ENCODE measurements at regions not wholly inside any gene's neighbourhood (a gene's known extent, or its start where the extent isn't known, plus 50 kb on each side); places are given as distances from the start of the nearest gene placed in this dataset.
"Not testable (repeated sequence)": the region's sequence is repeated elsewhere in the genome, so short reads cannot be mapped to it uniquely, and the experiment has no call there.

DNA sequence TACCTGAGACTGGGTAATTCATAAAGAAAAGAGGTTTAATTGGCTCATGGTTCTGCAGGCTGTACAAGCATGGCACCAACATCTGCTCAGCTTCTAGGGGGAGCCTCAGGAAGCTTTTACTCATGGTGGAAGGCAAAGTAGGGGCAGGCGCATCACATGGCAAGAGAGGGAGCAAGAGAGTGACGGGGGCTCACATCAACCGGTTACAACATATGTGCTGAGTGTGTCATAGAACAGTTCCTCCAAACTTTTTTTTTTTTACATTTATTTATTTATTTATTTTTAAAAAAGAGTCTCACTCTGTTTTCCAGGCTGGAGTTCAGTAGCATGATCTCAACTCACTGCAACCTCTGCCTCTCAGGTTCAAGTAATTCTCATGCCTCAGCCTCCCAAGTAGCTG is 143.8 kb downstream of the SMIM20 start:
- H3K79me2 ChIP-seq (ENCODE audit: control insufficient read depth, insufficient read depth, low read length, unreplicated experiment); H3K27ac ChIP-seq (ENCODE audit: low read depth, low read length); H3K27me3 ChIP-seq (ENCODE audit: insufficient read depth, low read length); H2AFZ ChIP-seq (ENCODE audit: low read length, unreplicated experiment); H3K36me3 ChIP-seq (ENCODE audit: insufficient read depth, low read length); H3K4me1 ChIP-seq (ENCODE audit: control insufficient read depth, insufficient read depth, low read length, unreplicated experiment); H3K4me3 ChIP-seq (ENCODE audit: low read depth, low read length): not testable (repeated sequence)

DNA sequence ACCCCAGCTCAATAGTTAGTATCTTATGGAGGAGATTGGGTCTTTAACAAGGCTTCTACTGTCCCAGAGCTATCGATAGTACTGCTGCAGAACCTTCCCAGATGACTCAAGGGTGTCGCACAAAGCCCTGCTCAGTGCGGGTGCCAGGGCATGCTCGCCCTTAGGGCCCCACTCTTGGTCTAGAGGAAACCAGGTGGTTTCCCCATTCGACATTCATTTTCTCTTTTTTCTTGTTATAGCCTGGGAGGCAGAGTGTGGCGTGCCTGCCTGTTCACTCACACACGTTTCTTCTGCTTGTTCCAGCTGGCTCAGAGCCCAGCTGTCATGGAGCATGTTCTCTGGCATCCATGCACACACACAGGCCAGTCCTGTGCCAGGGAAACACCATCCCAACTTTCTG is 144.5 kb downstream of the SMIM20 start:
- H3K79me2 ChIP-seq (ENCODE audit: control insufficient read depth, insufficient read depth, low read length, unreplicated experiment) = no peaks in the 10 kb centered on the region
- no peaks in the 10 kb centered on the region for H3K4me1 ChIP-seq (ENCODE audit: control insufficient read depth, insufficient read depth, low read length, unreplicated experiment)
- no peaks in the 10 kb centered on the region for H3K27me3 ChIP-seq (ENCODE audit: insufficient read depth, low read length)
- H2AFZ ChIP-seq (ENCODE audit: low read length, unreplicated experiment) = no peak overlapping the region
- H3K36me3 ChIP-seq (ENCODE audit: insufficient read depth, low read length) = no peaks in the 10 kb centered on the region
- no peak overlapping the region for H3K4me3 ChIP-seq (ENCODE audit: low read depth, low read length)
- H3K27ac ChIP-seq (ENCODE audit: low read depth, low read length) = no peak overlapping the region

- Histone ChIP-seq H2AFZ (ENCODE audit: low read length, unreplicated experiment) (no peak overlapping the region), H3K79me2 (ENCODE audit: control insufficient read depth, insufficient read depth, low read length, unreplicated experiment) (no peaks in the 10 kb centered on the region), H3K36me3 (ENCODE audit: insufficient read depth, low read length) (no peaks in the 10 kb centered on the region), H3K4me3 (ENCODE audit: low read depth, low read length) (no peak overlapping the region), H3K4me1 (ENCODE audit: control insufficient read depth, insufficient read depth, low read length, unreplicated experiment) (no peaks in the 10 kb centered on the region), H3K27me3 (ENCODE audit: insufficient read depth, low read length) (no peaks in the 10 kb centered on the region), H3K27ac (ENCODE audit: low read depth, low read length) (no peak overlapping the region)
Measured at GRCh38 chr4:26059391-26060154, 145.6 kb downstream of the SMIM20 start.

DNA sequence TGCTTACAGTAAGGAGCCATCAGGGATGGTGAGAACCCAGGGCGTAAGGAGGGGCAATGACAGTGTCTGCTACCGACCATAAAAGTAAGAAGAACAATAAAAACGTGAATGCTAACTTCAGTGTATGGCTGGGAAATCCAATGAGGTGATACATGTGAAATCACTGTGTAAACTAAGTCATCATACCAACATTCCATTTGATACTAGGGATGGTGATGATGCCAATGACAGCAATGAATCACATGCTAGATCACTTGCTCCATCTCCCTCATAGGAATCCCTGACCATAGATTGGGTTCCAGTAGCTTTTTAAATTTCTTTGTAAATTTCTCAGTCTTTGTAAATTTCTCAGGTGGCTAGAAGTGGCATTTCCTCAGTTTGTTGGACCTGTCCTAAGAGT is 146.3 kb downstream of the SMIM20 start:
- no peaks in the 10 kb centered on the region for H3K79me2 ChIP-seq (ENCODE audit: control insufficient read depth, insufficient read depth, low read length, unreplicated experiment)
- no peaks in the 10 kb centered on the region for H3K27me3 ChIP-seq (ENCODE audit: insufficient read depth, low read length)
- no peak overlapping the region for H2AFZ ChIP-seq (ENCODE audit: low read length, unreplicated experiment)
- no peaks in the 10 kb centered on the region for H3K36me3 ChIP-seq (ENCODE audit: insufficient read depth, low read length)
- peaks cover under 1% of the 10 kb centered on the region for H3K4me1 ChIP-seq (ENCODE audit: control insufficient read depth, insufficient read depth, low read length, unreplicated experiment)
- no peak overlapping the region for H3K27ac ChIP-seq (ENCODE audit: low read depth, low read length)
- no peak overlapping the region for H3K4me3 ChIP-seq (ENCODE audit: low read depth, low read length)

DNA sequence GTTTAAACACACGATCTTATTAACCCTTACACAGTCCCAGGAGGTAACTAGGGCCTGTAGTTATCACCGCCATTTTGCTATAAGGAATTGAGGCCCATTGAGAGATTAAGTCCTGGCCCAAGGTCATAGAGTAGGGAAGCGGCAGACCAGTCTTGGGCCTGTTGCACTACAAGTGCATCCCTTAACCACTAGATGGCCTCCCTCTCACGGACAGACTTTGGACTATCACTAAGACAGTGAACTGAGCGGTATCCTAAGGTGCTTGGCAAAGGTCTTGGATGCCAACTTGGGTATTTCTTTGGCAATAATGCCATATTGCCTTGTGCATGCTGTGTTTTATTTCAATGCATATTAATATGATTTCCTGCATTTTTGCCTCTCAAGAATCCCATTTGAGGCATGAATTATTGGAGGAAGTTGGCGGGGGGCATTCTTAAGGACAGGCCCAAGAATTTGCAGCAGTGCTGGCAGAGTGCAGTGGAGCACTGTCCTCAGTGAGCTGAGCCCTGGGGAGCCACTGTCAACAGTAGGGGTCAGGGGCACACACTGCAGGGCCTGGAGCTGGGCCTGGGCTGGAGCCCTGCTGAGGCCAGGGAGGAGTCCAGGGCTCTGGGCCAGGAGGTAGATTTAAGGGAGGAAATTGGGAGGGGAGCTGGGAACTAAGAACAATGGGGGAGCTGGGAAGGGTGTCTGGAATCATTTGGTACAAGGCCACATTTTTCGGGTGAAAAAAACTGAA is 147.4 kb downstream of the SMIM20 start:
- H3K27me3 ChIP-seq (ENCODE audit: insufficient read depth, low read length) = no peaks in the 10 kb centered on the region

GRCh38 chr4:26062215-26062614 is 148.2 kb downstream of the SMIM20 start:
- Histone ChIP-seq H3K4me3 (ENCODE audit: low read depth, low read length) (no peak overlapping the region), H2AFZ (ENCODE audit: low read length, unreplicated experiment) (no peak overlapping the region), H3K27me3 (ENCODE audit: insufficient read depth, low read length) (no peaks in the 10 kb centered on the region), H3K27ac (ENCODE audit: low read depth, low read length) (no peak overlapping the region), H3K79me2 (ENCODE audit: control insufficient read depth, insufficient read depth, low read length, unreplicated experiment) (no peaks in the 10 kb centered on the region), H3K36me3 (ENCODE audit: insufficient read depth, low read length) (no peaks in the 10 kb centered on the region), H3K4me1 (ENCODE audit: control insufficient read depth, insufficient read depth, low read length, unreplicated experiment) (peaks cover 7% of the 10 kb centered on the region)

More for the DNA sequence above, 147.4 kb downstream of the SMIM20 start:
- Histone ChIP-seq H3K4me3 (ENCODE audit: low read depth, low read length) (no peak overlapping the region), H3K4me1 (ENCODE audit: control insufficient read depth, insufficient read depth, low read length, unreplicated experiment) (peaks cover 7% of the 10 kb centered on the region), H2AFZ (ENCODE audit: low read length, unreplicated experiment) (no peak overlapping the region), H3K79me2 (ENCODE audit: control insufficient read depth, insufficient read depth, low read length, unreplicated experiment) (no peaks in the 10 kb centered on the region), H3K36me3 (ENCODE audit: insufficient read depth, low read length) (no peaks in the 10 kb centered on the region), H3K27ac (ENCODE audit: low read depth, low read length) (no peak overlapping the region)

DNA sequence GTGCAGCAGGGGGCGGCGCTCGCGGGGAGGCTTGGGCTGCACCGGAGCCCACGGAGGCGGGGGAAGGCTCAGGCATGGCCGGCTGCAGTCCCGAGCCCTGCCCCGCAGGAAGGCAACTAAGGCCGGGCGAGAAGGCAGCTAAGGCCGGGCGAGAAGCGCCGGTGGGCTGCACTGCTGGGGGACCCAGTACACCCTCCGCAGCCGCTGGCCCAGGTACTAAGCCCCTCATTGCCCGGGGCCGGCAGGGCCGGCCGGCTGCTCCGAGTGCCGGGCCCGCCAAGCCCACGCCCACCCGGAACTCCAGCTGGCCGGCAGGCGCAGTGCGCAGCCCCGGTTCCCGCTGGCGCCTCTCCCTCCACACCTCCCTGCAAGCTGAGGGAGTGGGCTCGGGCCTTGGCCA is 150.0 kb downstream of the SMIM20 start:
- not testable (repeated sequence) for H3K27ac ChIP-seq (ENCODE audit: low read depth, low read length); H3K4me1 ChIP-seq (ENCODE audit: control insufficient read depth, insufficient read depth, low read length, unreplicated experiment); H3K4me3 ChIP-seq (ENCODE audit: low read depth, low read length)

GRCh38 chr4:26065833-26066232 is 151.8 kb downstream of the SMIM20 start:
- no peaks in the 10 kb centered on the region for H3K36me3 ChIP-seq (ENCODE audit: insufficient read depth, low read length)
- peaks cover 7% of the 10 kb centered on the region for H3K4me1 ChIP-seq (ENCODE audit: control insufficient read depth, insufficient read depth, low read length, unreplicated experiment)
- H3K4me3 ChIP-seq (ENCODE audit: low read depth, low read length) = no peak overlapping the region
- H3K27ac ChIP-seq (ENCODE audit: low read depth, low read length) = no peak overlapping the region
- H2AFZ ChIP-seq (ENCODE audit: low read length, unreplicated experiment) = no peak overlapping the region
- no peaks in the 10 kb centered on the region for H3K79me2 ChIP-seq (ENCODE audit: control insufficient read depth, insufficient read depth, low read length, unreplicated experiment)
- no peaks in the 10 kb centered on the region for H3K27me3 ChIP-seq (ENCODE audit: insufficient read depth, low read length)

More for the DNA sequence above, 150.0 kb downstream of the SMIM20 start:
- not testable (repeated sequence) for H3K27me3 ChIP-seq (ENCODE audit: insufficient read depth, low read length); H3K36me3 ChIP-seq (ENCODE audit: insufficient read depth, low read length); H2AFZ ChIP-seq (ENCODE audit: low read length, unreplicated experiment); H3K79me2 ChIP-seq (ENCODE audit: control insufficient read depth, insufficient read depth, low read length, unreplicated experiment)

DNA sequence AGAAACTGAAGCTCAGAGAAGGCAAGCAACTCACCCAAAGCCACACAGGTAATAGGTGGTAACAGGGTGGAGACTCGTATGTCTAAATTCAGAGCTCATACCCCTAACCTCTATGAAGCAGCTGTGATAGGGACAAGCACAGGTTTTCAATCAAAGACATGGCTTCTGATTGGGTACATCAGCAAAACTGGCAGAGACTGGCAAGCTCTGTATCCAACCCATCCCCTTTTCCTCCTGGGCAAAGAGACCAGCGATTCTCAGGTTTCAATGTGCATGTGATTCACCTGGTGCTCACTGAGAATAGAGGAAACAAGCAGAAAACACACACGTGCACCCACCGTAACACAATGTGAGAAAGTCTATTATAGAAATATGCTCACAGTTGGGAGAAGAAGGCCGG is 153.0 kb downstream of the SMIM20 start:
- Histone ChIP-seq H3K27me3 (ENCODE audit: insufficient read depth, low read length) (no peaks in the 10 kb centered on the region), H3K27ac (ENCODE audit: low read depth, low read length) (no peak overlapping the region), H3K36me3 (ENCODE audit: insufficient read depth, low read length) (no peaks in the 10 kb centered on the region), H3K4me3 (ENCODE audit: low read depth, low read length) (no peak overlapping the region), H3K79me2 (ENCODE audit: control insufficient read depth, insufficient read depth, low read length, unreplicated experiment) (no peaks in the 10 kb centered on the region), H3K4me1 (ENCODE audit: control insufficient read depth, insufficient read depth, low read length, unreplicated experiment) (peaks cover 7% of the 10 kb centered on the region), H2AFZ (ENCODE audit: low read length, unreplicated experiment) (no peak overlapping the region)

- Histone ChIP-seq H3K4me3 (ENCODE audit: low read depth, low read length) (no peak overlapping the region), H3K36me3 (ENCODE audit: insufficient read depth, low read length) (no peaks in the 10 kb centered on the region), H3K79me2 (ENCODE audit: control insufficient read depth, insufficient read depth, low read length, unreplicated experiment) (no peaks in the 10 kb centered on the region), H3K27ac (ENCODE audit: low read depth, low read length) (no peak overlapping the region), H3K27me3 (ENCODE audit: insufficient read depth, low read length) (no peaks in the 10 kb centered on the region), H3K4me1 (ENCODE audit: control insufficient read depth, insufficient read depth, low read length, unreplicated experiment) (peaks cover 7% of the 10 kb centered on the region), H2AFZ (ENCODE audit: low read length, unreplicated experiment) (no peak overlapping the region)
Measured at GRCh38 chr4:26069218-26069617, 155.2 kb downstream of the SMIM20 start.

DNA sequence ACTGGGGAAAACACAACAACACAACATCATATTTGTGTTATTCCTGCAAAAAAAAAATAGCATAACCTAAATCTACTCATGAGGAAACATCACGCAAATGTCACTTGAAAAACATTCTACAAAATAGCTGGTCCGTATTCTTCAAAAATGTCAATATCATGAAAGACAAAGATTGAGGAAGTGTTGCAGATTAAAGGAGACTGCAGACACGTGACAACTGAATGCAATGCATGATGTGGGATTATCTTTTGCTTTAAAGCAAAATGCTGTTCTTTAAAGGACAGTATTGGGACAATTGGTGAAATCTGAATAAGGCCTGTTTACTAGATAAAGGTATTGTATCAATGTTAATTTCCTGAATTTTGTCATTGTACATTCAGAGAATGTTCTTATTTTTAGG is 157.7 kb downstream of the SMIM20 start:
- Histone ChIP-seq H3K4me1 (ENCODE audit: control insufficient read depth, insufficient read depth, low read length, unreplicated experiment) (peaks cover 17% of the 10 kb centered on the region), H3K27ac (ENCODE audit: low read depth, low read length) (no peak overlapping the region), H2AFZ (ENCODE audit: low read length, unreplicated experiment) (no peak overlapping the region), H3K4me3 (ENCODE audit: low read depth, low read length) (no peak overlapping the region), H3K36me3 (ENCODE audit: insufficient read depth, low read length) (no peaks in the 10 kb centered on the region), H3K27me3 (ENCODE audit: insufficient read depth, low read length) (no peaks in the 10 kb centered on the region), H3K79me2 (ENCODE audit: control insufficient read depth, insufficient read depth, low read length, unreplicated experiment) (no peaks in the 10 kb centered on the region)

All from ACC112 (cell line).